HG02943 (cell line): ENCODE measurements at regions not wholly inside any gene's neighbourhood (a gene's known extent, or its start where the extent isn't known, plus 50 kb on each side); places are given as distances from the start of the nearest gene placed in this dataset.
"Not testable (repeated sequence)": the region's sequence is repeated elsewhere in the genome, so short reads cannot be mapped to it uniquely, and the experiment has no call there.

Source experiments
- ATAC-seq: cut with Tn5 transposase; IDR thresholded peaks from one replicate; pipeline ENCODE4 v1.9.1; 2021; ENCODE audit warnings: mild to moderate bottlenecking, low read depth, moderate library complexity; ENCODE audit not compliant: unreplicated experiment

- ATAC-seq: no peak
Measured at GRCh38 chr11:112611771-112612170, 349.4 kb upstream of the NCAM1 start.

GRCh38 chr11:112612250-112612849 lies 348.9 kb upstream of the NCAM1 start:
- ATAC-seq: no peak

GRCh38 chr11:112613051-112613972 lies 347.9 kb upstream of the NCAM1 start:
- no peak for ATAC-seq

- ATAC-seq: no peak
Measured at GRCh38 chr11:112614605-112615004, 346.6 kb upstream of the NCAM1 start.

GRCh38 chr11:112615238-112615637 lies 346.0 kb upstream of the NCAM1 start:
- ATAC-seq: no peak

- no peak for ATAC-seq
Measured at GRCh38 chr11:112615891-112616290, 345.3 kb upstream of the NCAM1 start.

- ATAC-seq: no peak
Measured at GRCh38 chr11:112616327-112617097, 344.7 kb upstream of the NCAM1 start.

- no peak for ATAC-seq
Measured at GRCh38 chr11:112617098-112617425, 344.2 kb upstream of the NCAM1 start.

GRCh38 chr11:112617977-112618826 lies 343.0 kb upstream of the NCAM1 start:
- ATAC-seq: no peak

- no peak for ATAC-seq
Measured at GRCh38 chr11:112619106-112619505, 342.1 kb upstream of the NCAM1 start.

GRCh38 chr11:112620621-112621394 lies 340.4 kb upstream of the NCAM1 start:
- ATAC-seq: no peak

- no peak for ATAC-seq
Measured at GRCh38 chr11:112623057-112623456, 338.2 kb upstream of the NCAM1 start.

- no peak for ATAC-seq
Measured at GRCh38 chr11:112624431-112624830, 336.8 kb upstream of the NCAM1 start.

GRCh38 chr11:112624971-112625370 lies 336.2 kb upstream of the NCAM1 start:
- not testable (repeated sequence) for ATAC-seq

GRCh38 chr11:112625814-112626213 lies 335.4 kb upstream of the NCAM1 start:
- no peak for ATAC-seq

- no peak for ATAC-seq
Measured at GRCh38 chr11:112626731-112627130, 334.5 kb upstream of the NCAM1 start.

- ATAC-seq: peak; percentile 57
Measured at GRCh38 chr11:112627588-112628045, 333.6 kb upstream of the NCAM1 start.

GRCh38 chr11:112628676-112629075 lies 332.5 kb upstream of the NCAM1 start:
- ATAC-seq: no peak

GRCh38 chr11:112630496-112630895 lies 330.7 kb upstream of the NCAM1 start:
- ATAC-seq: no peak

- ATAC-seq: no peak
Measured at GRCh38 chr11:112631333-112631732, 329.9 kb upstream of the NCAM1 start.
